ENCODE measurements at regions not wholly inside any gene's neighbourhood (a gene's known extent, or its start where the extent isn't known, plus 50 kb on each side); places are given as distances from the start of the nearest gene placed in this dataset.

DNA sequence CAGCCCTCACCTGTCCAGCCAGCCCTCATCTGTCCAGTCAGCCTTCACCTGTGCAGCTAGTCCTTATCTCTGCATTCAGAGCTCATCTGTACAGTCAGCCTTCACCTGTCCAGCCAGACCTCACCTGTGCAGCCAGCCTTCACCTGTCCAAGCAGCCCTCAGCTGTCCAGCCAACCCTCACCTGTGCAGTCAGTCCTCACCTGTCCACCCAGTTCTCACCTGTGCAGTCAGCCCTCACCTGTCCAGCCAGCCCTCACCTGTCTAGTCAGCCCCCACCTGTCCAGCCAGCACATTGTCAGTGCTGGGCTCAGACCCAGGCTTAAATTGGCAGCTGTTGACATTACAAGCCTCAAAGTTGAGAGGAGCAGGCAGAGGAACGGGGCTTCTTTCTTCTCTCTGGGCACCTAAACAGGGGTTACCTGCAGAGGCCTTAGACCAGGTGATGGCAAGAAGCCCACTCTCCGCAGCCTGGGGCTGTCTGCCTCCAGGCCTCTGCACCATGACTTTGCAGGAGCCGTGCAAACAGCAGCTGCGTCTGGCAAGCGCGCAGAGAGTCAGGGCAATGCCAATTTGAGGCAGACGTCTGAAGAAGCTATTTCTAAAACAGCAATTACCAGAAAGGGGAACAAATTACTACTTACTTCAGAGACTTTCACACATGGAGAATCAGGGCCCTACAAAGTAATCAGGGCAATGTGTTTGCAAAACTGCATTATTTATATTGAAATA is 506.1 kb downstream of the NPHP4 start:
- peak; percentile 82 for DNase-seq

GRCh38 chr1:5485436-5485835 is 506.8 kb downstream of the NPHP4 start:
- DNase-seq = no peak

DNA sequence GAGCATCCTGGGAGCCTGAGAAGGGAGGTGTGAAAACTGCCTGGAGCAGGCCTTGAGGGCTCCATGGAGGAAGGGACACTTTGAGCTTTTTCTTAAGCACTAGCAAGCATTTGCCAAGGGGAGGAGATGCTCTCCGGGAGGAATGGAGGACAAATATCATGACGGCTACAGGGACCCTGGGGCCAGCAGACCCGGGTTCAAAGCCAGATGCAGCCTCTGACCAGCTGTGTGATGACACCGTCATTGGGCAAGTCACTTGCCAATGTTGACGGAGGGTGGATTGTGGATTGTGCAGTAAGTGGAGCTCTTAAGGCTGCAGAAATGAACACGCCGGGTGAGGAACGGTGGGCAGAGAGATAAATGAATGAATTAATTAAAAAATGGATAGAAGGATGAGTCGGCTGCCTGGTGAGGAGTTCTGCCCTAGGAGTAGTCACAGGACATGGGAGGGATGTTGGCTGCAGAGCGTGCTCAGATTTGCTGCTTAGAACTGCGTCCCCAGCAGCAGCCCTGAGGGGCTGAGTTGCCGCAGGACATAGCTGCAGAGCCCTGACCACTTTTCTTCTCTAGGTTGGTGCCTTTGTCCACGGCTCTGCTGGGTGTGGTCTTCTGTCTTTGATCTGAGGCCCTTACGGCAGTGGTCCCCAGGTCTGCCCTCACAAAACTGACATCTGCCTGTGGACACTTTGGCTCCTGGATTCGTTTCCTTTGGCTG is 507.6 kb downstream of the NPHP4 start:
- DNase-seq = no peak

DNA sequence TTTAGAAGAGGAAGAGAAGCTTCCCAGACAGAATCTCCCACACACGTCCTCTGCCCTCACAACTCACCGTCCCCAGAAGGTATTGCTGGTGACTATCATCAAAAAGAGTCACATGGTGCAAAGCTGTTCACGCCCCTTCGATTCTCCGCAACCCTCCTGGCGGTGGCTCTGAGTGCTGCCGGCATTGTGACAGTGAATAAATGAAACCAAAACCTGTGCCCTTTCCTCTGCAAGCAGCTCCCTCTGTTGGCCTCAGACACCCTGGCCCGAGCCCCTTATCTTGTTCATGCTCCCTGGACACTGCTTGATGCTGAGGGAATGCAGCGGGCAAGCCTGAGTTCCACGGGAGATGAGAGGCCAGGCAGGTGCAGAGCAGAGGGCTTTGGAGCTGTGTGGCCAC is 510.3 kb downstream of the NPHP4 start:
- DNase-seq = no peak

DNA sequence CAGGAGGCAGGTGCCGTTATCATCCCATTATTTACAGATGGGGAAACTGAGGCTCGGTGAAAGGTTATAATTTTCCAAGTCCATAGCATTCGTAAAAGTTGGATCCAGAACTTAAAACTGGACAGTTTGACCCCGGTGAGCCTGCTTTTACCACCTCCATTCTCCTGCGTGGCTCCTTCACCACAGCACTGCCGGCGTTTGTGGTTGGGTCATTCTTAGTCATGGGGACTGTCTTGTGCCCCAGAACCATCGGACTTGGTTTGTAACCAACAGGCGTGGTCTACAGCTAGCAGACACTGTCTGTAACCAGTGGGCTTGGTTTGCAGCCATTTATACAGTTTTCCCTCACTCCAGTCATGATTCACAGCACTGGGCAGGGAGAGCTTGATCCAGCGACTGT is 511.3 kb downstream of the NPHP4 start:
- no peak for DNase-seq

- DNase-seq = no peak
Observed at GRCh38 chr1:5479876-5480646, 512.2 kb downstream of the NPHP4 start.

- no peak for DNase-seq
Observed at GRCh38 chr1:5478961-5479360, 513.3 kb downstream of the NPHP4 start.

DNA sequence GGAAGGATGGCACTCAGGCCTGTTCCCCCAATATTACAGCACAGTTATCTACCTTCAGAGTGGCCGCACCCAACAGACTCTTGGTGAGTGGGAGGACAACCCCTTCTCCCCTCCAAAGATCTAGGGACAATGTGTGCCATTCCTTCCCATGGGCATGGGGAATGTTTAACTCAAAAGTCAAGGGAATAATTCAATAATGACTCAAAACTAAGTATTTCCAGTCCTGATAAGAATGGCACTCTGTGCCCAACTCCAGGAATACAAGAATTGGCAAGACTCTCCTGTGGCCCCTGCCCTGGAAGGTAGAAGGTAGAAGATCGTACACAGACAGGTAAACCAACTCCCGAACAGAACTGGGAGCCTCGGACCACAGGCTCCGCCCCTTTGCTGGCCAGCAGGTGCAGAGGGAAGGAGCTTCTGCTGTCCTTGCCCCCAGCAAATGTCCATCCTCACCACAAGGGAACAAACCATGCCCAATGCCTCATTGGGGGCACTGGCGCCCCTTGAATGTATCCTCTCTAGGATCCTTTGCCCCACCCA is 514.0 kb downstream of the NPHP4 start:
- no peak for DNase-seq

DNA sequence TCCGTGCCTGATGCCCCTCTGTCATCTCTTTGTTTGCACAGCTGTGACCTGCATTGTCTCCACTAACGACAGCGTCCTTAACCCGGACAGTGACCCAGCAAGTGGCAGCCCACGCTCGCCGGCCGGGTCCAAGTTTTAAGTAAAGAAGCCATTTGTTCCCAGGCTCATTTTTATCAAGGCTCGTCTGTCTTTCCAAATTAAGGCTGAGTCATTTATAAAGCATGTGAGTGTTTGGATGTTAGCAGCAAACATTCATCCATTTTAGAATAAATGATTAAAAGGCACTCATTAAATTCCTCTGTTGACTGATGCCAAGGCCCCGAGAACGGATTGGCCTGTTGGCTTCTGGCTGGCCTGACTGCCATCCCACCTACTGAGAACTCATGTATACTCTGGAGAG is 514.5 kb downstream of the NPHP4 start:
- DNase-seq = no peak

GRCh38 chr1:5475572-5475971 is 516.7 kb downstream of the NPHP4 start:
- DNase-seq = no peak

DNA sequence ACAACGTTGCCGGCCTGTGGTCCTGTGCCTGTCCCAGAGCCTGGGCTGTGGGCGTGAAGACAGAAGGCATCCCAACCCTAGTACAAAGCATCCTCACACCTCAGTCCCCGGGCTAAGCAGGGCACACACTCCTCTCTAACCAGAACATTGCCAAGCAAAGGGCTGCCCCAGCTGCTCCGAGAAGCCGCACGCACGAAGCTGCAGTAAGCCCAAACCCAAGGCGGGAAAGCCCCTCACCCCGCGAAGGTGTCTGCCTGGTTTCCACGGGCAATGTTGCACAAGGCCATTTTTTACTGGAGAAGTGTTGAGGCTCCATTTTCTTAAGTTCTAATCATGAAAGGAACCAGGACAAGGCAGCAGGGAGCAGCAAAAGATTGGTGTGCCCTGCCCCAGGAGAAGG is 519.0 kb downstream of the NPHP4 start:
- no peak for DNase-seq

DNA sequence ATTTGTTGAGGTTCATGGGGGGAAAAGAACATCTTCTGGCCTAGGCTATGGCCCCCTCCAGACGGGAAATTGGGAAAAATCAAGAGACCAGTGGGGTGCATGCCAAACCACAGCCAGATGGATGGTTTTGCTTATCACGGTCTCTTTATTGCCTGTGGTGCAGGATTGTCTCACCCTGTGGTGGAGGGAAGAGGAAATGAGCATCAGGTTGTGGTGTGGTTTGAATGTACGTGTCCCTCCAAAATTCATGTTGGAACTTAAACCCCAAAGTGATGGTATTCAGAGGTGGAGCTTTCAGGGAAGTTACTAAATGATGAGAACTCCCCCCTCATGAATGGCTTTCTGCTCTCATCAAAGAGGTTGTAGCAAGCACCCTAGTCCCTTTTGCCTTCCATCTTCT is 525.7 kb downstream of the NPHP4 start:
- DNase-seq = no peak

DNA sequence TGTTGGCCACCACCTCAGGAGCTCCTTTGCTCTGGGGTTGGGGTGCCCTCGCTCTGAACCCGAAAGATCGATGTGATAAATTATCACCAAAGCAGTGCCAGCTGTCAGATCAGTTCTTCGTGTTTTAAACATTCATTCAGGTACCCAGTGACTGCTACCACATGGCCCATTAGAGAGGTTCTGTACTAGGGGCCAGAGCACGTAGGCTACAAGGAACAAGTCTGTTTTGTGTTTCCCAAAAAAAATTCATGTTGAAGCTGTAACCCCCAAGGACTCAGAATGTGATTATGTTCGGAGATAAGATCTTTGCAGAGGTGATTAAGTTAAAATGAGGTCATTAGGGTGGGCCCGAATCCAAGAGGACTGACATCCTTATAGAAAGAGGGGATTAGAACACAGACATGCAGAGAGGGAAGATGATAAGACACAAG is 526.9 kb downstream of the NPHP4 start:
- no peak for DNase-seq

DNA sequence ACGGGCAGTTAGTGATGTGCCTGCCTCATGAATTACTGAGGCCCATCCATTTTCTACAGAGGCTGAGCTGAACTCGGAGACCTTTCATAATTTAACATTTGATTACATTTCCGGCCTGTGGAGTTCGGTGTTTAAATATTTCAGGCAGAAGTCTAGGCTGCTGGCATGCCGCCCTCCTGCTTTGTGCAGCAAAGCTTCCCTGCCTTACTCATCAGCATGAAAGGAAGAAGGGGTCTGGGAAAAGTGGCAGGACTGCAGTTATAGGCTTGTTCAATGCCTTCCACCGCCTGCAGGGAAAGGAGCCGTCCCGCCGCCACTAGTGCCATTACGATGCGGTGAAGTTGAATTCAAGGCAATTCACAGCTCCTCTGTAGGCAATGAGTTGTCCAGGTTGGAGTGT is 527.9 kb downstream of the NPHP4 start:
- no peak for DNase-seq

DNA sequence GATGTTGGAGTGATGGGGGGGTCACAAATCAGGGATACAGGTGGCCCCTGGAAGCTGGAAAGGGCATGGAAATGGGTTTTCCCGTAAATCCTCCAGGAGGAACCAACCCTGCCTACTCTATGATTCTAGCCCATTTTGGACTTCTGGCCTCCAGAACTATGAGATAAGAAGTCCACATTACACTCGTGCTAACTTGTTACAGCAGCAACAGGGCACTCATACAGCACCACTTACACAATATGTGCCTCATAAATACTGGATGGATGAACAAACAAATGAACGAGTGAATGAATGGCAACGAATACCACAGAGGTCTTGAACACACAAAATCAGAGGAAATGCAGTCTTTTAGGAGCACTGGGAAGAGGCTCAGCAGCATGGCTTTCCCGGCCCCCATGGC is 531.3 kb downstream of the NPHP4 start:
- DNase-seq = no peak

DNA sequence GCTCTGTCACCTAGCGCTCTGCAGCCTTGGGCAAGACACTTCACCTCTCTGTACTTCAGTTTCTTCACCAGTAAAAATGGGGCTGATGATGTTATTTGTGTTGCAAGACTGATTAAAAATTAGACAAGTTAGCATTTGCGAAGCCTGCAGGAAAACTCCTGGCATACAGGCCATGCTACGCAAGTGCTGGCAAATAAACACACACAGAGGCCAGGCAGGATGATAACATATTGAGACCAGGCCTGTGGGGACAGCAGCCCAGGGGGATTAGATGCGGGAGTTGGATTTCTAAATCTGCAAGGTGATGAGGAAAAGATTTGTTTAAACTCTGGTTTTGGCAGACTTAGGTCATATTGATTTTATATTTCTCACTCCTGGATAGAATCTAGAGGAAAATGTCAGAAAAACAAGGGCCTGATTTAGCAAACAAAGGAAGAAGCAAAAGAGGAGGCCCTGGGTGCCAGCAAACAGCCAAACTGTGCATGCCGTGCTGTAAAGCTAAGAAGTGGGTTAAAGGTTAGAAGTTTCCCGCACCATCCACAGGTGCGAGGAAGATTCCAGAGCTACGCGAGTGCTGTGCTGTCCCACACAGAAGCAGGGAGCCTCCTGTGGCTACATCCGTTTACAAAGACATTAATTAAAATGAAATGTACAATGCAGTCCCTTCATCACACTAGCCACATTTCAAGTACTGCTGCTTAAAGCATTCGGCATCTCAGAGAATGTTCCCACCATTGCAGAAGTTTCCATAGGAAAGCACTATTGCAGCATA is 532.2 kb downstream of the NPHP4 start:
- no peak for DNase-seq

- DNase-seq = no peak
Observed at GRCh38 chr1:5458248-5458647, 534.0 kb downstream of the NPHP4 start.

- no peak for DNase-seq
Observed at GRCh38 chr1:5456090-5456811, 536.0 kb downstream of the NPHP4 start.

DNA sequence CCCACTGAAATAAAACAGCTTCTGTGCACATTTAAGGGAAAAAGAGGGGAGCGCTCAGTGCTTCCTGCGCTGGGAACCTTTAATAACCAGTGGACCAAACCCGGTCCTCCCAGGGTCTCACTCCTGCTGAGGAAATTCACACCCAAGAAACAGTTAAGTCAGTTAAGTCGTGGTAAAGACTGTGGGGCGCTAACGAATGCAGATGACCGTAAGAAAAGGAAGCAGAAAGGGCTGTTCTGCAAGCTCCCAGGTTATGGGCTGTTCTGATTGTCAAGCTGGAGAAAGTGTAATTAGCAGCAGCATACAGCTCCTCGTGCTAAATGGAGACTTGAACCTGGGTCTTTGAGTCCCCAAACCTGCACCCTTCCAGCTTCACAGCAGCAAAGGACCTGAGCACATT is 536.6 kb downstream of the NPHP4 start:
- no peak for DNase-seq

DNA sequence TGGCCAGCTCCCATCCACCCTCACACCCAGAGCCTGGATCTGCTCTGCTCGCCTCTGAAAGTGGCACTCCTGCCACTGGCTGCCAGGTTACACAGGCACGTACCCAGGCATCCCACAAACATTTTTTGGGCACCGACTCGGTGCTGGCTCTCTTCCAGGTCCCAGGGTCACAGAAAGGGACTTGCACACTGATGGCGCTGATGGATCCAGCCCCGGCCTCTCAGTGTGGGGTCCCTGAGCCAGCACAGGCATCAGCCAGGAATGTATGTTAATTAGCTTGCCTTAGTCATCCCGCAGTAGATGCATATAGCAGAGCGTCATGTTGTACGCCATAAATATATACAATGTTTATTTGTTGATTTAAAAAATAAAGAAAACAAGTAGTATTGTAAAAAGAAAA is 537.2 kb downstream of the NPHP4 start:
- no peak for DNase-seq

- no peak for DNase-seq
Observed at GRCh38 chr1:5453347-5453746, 538.9 kb downstream of the NPHP4 start.

DNA sequence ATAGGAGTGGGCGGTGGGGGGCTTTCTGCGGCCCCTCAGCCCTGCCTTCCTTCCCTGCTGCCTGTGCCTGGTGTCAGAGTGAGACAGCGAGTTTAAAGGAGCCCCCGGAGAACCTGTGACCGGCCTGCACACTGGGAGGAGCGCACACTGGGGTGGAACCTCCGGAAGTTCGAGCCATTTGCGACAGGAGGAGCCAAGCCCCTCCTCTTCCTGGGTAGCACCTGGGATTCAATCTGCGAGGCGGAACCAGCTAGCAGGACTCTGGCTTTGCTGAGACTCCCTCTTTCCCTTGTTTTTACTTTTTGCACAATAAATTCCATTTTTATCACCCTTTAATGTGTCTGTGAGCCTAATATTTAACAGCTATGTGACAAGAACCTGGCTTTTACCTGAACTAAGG is 540.6 kb downstream of the NPHP4 start:
- DNase-seq = no peak

Measured in NCI-H1105 (cell line).